SK-N-SH treated with all-trans-retinoic acid at 6 μM for 48 hours (cell line): ENCODE measurements at regions not wholly inside any gene's neighbourhood (a gene's known extent, or its start where the extent isn't known, plus 50 kb on each side); places are given as distances from the start of the nearest gene placed in this dataset.
A peak's percentile ranks its signal among the peaks of the same experiment; 100 is the strongest.

Source experiments
- ATAC-seq: fragments of 200-7000 bp; cut with Tn5 transposase; 3 replicates; pipeline ENCODE4 v1.9.1; 2020; ENCODE audit warnings: mild to moderate bottlenecking, moderate library complexity
- ARNTL ChIP-seq: fragments of 450-650 bp; formaldehyde crosslinking; IDR thresholded peaks from 2 replicates; pipeline ENCODE4 v1.5.0; 2020; ENCODE audit warnings: low read depth, mild to moderate bottlenecking, moderate library complexity, borderline replicate concordance
- BACH2 ChIP-seq: fragments of 250-450 bp; sonication (Bioruptor Pico); IDR thresholded peaks from 2 replicates; pipeline ENCODE4 v1.9.0; 2021; ENCODE audit warnings: mild to moderate bottlenecking, borderline replicate concordance
- CSDC2 ChIP-seq: fragments of 250-450 bp; sonication (Bioruptor Pico); IDR thresholded peaks from 2 replicates; pipeline ENCODE4 v1.5.0; 2020; ENCODE audit warnings: mild to moderate bottlenecking, moderate library complexity
- GLIS3 ChIP-seq: fragments of 250-450 bp; sonication (Bioruptor Pico); IDR thresholded peaks from 2 replicates; pipeline ENCODE4 v1.5.0; 2020; ENCODE audit warnings: mild to moderate bottlenecking, moderate library complexity
- ISL1 ChIP-seq: fragments of 250-450 bp; sonication (Bioruptor Pico); IDR thresholded peaks from 2 replicates; pipeline ENCODE4 v2.1.2; 2022; ENCODE audit warnings: mild to moderate bottlenecking, moderate library complexity
- OSR1 ChIP-seq: fragments of 250-450 bp; sonication (Bioruptor Pico); IDR thresholded peaks from 2 replicates; pipeline ENCODE4 v1.8.0; 2022; ENCODE audit warnings: moderate library complexity, mild to moderate bottlenecking, inconsistent platforms
- POU6F1 ChIP-seq: fragments of 250-450 bp; sonication (Bioruptor Pico); IDR thresholded peaks from 2 replicates; pipeline ENCODE4 v1.8.0; 2021; ENCODE audit warnings: low read depth, mild to moderate bottlenecking, moderate library complexity, borderline replicate concordance
- PPARA ChIP-seq: fragments of 250-450 bp; sonication (Bioruptor Pico); IDR thresholded peaks from 2 replicates; pipeline ENCODE4 v1.5.0; 2020; ENCODE audit warnings: mild to moderate bottlenecking, borderline replicate concordance
- RARB ChIP-seq: fragments of 250-450 bp; sonication (Bioruptor Pico); IDR thresholded peaks from 2 replicates; pipeline ENCODE4 v1.8.0; 2021; ENCODE audit warnings: mild to moderate bottlenecking, moderate library complexity
- SNAI2 ChIP-seq: fragments of 250-450 bp; sonication (Bioruptor Pico); IDR thresholded peaks from 2 replicates; pipeline ENCODE4 v1.5.0; 2020; ENCODE audit warnings: mild to moderate bottlenecking, moderate library complexity
- TCF4 ChIP-seq: fragments of 250-450 bp; sonication (Bioruptor Pico); IDR thresholded peaks from 2 replicates; pipeline ENCODE4 v1.8.0; 2021; ENCODE audit warnings: mild to moderate bottlenecking, moderate library complexity, borderline replicate concordance
- TOX ChIP-seq: fragments of 250-450 bp; sonication (Bioruptor Pico); IDR thresholded peaks from 2 replicates; pipeline ENCODE4 v1.8.0; 2021; ENCODE audit warnings: mild to moderate bottlenecking, moderate library complexity, borderline replicate concordance
- TSHZ2 ChIP-seq: fragments of 250-450 bp; sonication (Bioruptor Pico); IDR thresholded peaks from 2 replicates; pipeline ENCODE4 v1.5.0; 2020; ENCODE audit warnings: mild to moderate bottlenecking, moderate library complexity
- ZC3H10 ChIP-seq: fragments of 250-450 bp; sonication (Bioruptor Pico); IDR thresholded peaks from 2 replicates; pipeline ENCODE4 v1.5.1; 2021; ENCODE audit warnings: mild to moderate bottlenecking, moderate library complexity
- ZFP3 ChIP-seq: fragments of 250-450 bp; sonication (Bioruptor Pico); IDR thresholded peaks from 2 replicates; pipeline ENCODE4 v1.5.0; 2020; ENCODE audit warnings: mild to moderate bottlenecking, moderate library complexity
- ZFP30 ChIP-seq: fragments of 450-650 bp; formaldehyde crosslinking; IDR thresholded peaks from 2 replicates; pipeline ENCODE4 v1.5.0; 2022; ENCODE audit warnings: mild to moderate bottlenecking, moderate library complexity
- ZNF565 ChIP-seq: fragments of 450-650 bp; formaldehyde crosslinking; conservative IDR thresholded peaks from 2 replicates; pipeline ENCODE4 v1.5.0; 2020; ENCODE audit warnings: low read depth, mild to moderate bottlenecking, moderate library complexity
- ZNF70 ChIP-seq: fragments of 450-650 bp; formaldehyde crosslinking; IDR thresholded peaks from 2 replicates; pipeline ENCODE4 v1.5.0; 2020; ENCODE audit warnings: mild to moderate bottlenecking, moderate library complexity
- ZNF8 ChIP-seq: fragments of 450-650 bp; formaldehyde crosslinking; IDR thresholded peaks from 2 replicates; pipeline ENCODE4 v1.5.0; 2020; ENCODE audit warnings: mild to moderate bottlenecking, moderate library complexity
- TF ChIP-seq, protein P1 (sequence below): fragments of 250-450 bp; sonication (Bioruptor Pico); IDR thresholded peaks from 2 replicates; pipeline ENCODE4 v1.5.1; 2021; ENCODE audit warnings: mild to moderate bottlenecking, moderate library complexity
- TF ChIP-seq, protein P2 (sequence below): fragments of 250-450 bp; sonication (Bioruptor Pico); IDR thresholded peaks from 2 replicates; pipeline ENCODE4 v1.5.1; 2020; ENCODE audit warnings: low read depth, mild to moderate bottlenecking, moderate library complexity

- no peak for ATAC-seq
- TF ChIP-seq, protein P1, sequence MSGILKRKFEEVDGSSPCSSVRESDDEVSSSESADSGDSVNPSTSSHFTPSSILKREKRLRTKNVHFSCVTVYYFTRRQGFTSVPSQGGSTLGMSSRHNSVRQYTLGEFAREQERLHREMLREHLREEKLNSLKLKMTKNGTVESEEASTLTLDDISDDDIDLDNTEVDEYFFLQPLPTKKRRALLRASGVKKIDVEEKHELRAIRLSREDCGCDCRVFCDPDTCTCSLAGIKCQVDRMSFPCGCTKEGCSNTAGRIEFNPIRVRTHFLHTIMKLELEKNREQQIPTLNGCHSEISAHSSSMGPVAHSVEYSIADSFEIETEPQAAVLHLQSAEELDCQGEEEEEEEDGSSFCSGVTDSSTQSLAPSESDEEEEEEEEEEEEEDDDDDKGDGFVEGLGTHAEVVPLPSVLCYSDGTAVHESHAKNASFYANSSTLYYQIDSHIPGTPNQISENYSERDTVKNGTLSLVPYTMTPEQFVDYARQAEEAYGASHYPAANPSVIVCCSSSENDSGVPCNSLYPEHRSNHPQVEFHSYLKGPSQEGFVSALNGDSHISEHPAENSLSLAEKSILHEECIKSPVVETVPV = no peak
- TF ChIP-seq ZFP3 (CRISPR knock-in tag) (no peak), GLIS3 (CRISPR knock-in tag) (no peak), TOX (CRISPR knock-in tag) (no peak), CSDC2 (CRISPR knock-in tag) (no peak), POU6F1 (CRISPR knock-in tag) (no peak), BACH2 (no peak), RARB (CRISPR knock-in tag) (no peak)
These were observed 88.9 kb upstream of the COL11A1 start for GRCh38 chr1:103197216-103197615.

DNA sequence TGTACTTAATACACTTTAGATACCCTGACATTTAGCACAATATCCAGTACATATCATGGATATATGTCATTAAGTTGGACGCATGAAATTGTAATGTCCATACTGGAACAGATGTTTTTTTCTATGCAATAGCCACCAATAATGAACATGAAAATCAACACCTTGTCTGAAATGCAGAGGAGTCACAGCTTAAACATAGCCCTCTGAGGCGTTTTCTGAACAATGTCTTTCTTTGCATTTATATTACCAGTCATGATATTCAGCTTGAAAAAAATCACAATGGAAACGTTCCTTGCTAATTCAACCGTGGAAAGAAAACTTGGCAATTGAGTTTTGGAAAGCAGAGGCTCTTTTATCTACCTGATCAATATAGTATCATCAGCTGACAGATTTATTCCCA lies 86.7 kb upstream of the COL11A1 start:
- TF ChIP-seq ISL1 (CRISPR knock-in tag) (no peak), ZNF8 (CRISPR knock-in tag) (no peak), RARB (CRISPR knock-in tag) (no peak), OSR1 (CRISPR knock-in tag) (no peak), CSDC2 (CRISPR knock-in tag) (no peak), ZC3H10 (no peak), PPARA (CRISPR knock-in tag) (no peak), TSHZ2 (CRISPR knock-in tag) (no peak), ZFP30 (CRISPR knock-in tag) (no peak), POU6F1 (CRISPR knock-in tag) (no peak), ZNF565 (CRISPR knock-in tag) (no peak), ZNF70 (CRISPR knock-in tag) (no peak), SNAI2 (CRISPR knock-in tag) (no peak), TCF4 (no peak), GLIS3 (CRISPR knock-in tag) (no peak), TOX (CRISPR knock-in tag) (no peak), BACH2 (no peak), ZFP3 (CRISPR knock-in tag) (no peak)
- TF ChIP-seq, protein P2, sequence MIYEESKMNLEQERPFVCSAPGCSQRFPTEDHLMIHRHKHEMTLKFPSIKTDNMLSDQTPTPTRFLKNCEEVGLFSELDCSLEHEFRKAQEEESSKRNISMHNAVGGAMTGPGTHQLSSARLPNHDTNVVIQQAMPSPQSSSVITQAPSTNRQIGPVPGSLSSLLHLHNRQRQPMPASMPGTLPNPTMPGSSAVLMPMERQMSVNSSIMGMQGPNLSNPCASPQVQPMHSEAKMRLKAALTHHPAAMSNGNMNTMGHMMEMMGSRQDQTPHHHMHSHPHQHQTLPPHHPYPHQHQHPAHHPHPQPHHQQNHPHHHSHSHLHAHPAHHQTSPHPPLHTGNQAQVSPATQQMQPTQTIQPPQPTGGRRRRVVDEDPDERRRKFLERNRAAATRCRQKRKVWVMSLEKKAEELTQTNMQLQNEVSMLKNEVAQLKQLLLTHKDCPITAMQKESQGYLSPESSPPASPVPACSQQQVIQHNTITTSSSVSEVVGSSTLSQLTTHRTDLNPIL (CRISPR knock-in tag) = no peak
- no peak for ATAC-seq

DNA sequence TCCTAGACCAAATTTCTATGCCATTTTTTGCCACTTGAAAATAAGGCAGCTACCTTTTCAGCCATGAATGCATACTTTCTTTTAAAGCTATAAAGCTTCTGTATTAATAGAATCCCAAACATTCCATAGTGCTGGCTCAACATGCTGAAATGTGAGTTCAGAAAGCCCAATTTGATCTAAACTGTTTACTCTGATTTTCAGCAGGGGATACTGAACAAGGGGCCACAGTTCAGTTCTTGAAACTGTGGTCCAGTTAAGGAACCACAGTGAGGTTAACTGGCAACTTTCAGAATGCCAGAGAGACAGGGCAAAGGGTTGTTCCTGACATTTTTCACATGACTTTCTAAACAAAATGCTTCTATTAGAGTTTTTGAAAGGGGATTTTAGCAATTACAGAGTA lies 85.7 kb upstream of the COL11A1 start:
- TF ChIP-seq ZNF8 (CRISPR knock-in tag) (no peak), GLIS3 (CRISPR knock-in tag) (no peak), ZFP3 (CRISPR knock-in tag) (no peak), TCF4 (no peak), RARB (CRISPR knock-in tag) (no peak), ISL1 (CRISPR knock-in tag) (no peak), ARNTL (CRISPR knock-in tag) (no peak), ZFP30 (CRISPR knock-in tag) (no peak), ZNF565 (CRISPR knock-in tag) (no peak), PPARA (CRISPR knock-in tag) (no peak)
- TF ChIP-seq, all 23 proteins: peak for 0
- peak; percentile 41 for ATAC-seq
